ENCODE measurements at regions not wholly inside any gene's neighbourhood (a gene's known extent, or its start where the extent isn't known, plus 50 kb on each side); places are given as distances from the start of the nearest gene placed in this dataset.

- TF ChIP-seq CTCF (IDR thresholded peaks at IDR 0.05) (no peak), EP300 (IDR thresholded peaks at IDR 0.05) (no peak)
These were observed 103.0 kb downstream of the OAT start for GRCh38 chr10:124315591-124316270.

Data from suprapubic skin (tissue), 3 donors.